Right lobe of liver (tissue), 6 donors: ENCODE measurements at regions not wholly inside any gene's neighbourhood (a gene's known extent, or its start where the extent isn't known, plus 50 kb on each side); places are given as distances from the start of the nearest gene placed in this dataset.

Source experiments
- ATAC-seq, 4 donors: fragments of 200-7000 bp; cut with Tn5 transposase; one replicate each; pipeline ENCODE4 v1.9.1; 2020; ENCODE audit warnings: mild to moderate bottlenecking in 4 of 4, moderate library complexity in 4 of 4
- DNase-seq, 3 donors: peaks; one replicate each; pipeline ENCODE4 v3.0.0-alpha.2; 2020
- H3K27ac ChIP-seq, 3 donors: fragments of 200-600 bp; one replicate each; pipeline ENCODE4 v1.8.0; 2022
- H3K27me3 ChIP-seq, 2 donors: fragments of 200-600 bp; one replicate each; pipeline ENCODE4 v1.8.0; 2022
- H3K36me3 ChIP-seq, 4 donors: fragments of 200-600 bp; sonication (generic) in 1 of 4; one replicate each; pipeline versions ENCODE4 v1.5.1 to v1.8.0; 2017 to 2022; ENCODE audit warnings: control low read depth in 1 of 4
- H3K4me1 ChIP-seq, 4 donors: fragments of 200-600 bp; sonication (generic) in 1 of 4; one replicate each; pipeline versions ENCODE4 v1.5.1 to v1.8.0; 2017 to 2022; ENCODE audit warnings: control low read depth in 1 of 4
- H3K4me3 ChIP-seq, 3 donors: fragments of 200-600 bp; one replicate each; pipeline ENCODE4 v1.8.0; 2022
- H3K9me3 ChIP-seq, 4 donors: fragments of 200-600 bp; sonication (generic) in 1 of 4; one replicate each; pipeline versions ENCODE4 v1.5.1 to v1.8.0; 2017 to 2022; ENCODE audit warnings: control low read depth in 1 of 4
- POLR2A ChIP-seq: fragments of 450-650 bp; IDR thresholded peaks from one replicate; pipeline ENCODE4 v1.6.1; 2017; ENCODE audit warnings: antibody characterized with exemption, mild to moderate bottlenecking
- WGBS: methylation state at CpG from one replicate; pipeline ENCODE4 v1.1.6; 2018; ENCODE audit warnings: low coverage, low lambda C conversion rate; ENCODE audit not compliant: insufficient coverage; ENCODE audit errors: missing lambda C conversion rate; 5-methylcytosine and 5-hydroxymethylcytosine counted together
- intact Hi-C, 2 donors: fragments of 100-400 bp; cut with DNase I; formaldehyde crosslinking; loops; one replicate each; pipeline versions ENCODE4 v1.11.2 to v1.14.1; 2022
- TF ChIP-seq, protein P1 (sequence below), 4 donors: fragments of 200-600 bp in 3 of 4; fragments of 450-650 bp in 1 of 4; IDR thresholded peaks; one replicate each; pipeline versions ENCODE4 v1.5.1 to v1.8.0; 2016 to 2022; ENCODE audit warnings: antibody characterized with exemption in 4 of 4, mild to moderate bottlenecking in 2 of 4
- donor health status: DM: no; HTN: yes; CAD: no.
- donor health status: DM: no; HTN: no; CAD: no.
- donor health status: DM: no; HTN: no; CAD: no.
- donor health status: DM: no; HTN: yes; CAD: no.
- donor health status: DM: no; HTN: yes; CAD: no.

DNA sequence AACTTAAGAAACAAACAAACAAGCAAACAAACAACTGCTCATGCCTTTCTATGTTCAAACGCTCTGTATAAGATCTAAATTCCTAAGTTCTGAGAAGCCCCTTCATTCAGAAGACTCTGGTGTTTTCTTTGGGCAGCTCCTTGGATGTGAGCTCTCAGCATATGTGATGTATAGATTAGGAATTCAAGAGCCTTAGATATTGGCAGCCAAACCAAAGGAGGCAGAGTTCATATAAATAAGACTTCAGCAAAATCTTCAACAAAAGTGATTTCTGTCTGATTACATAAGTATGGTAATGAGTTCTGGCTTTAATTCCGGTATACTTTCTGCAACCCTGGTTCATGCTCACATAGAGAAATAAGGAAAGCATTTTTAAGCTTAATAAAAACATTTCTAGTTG lies 145.6 kb downstream of the DYRK2 start:
- Histone ChIP-seq H3K4me3 (no peak overlapping the region), H3K27ac (no peak overlapping the region), H3K27me3 (no peaks in the 10 kb centered on the region), H3K4me1 (no peaks in the 10 kb centered on the region), H3K36me3 (no peaks in the 10 kb centered on the region), H3K9me3 (no peaks in the 10 kb centered on the region)
- 69% methylated on average over 2 of the region's 2 CpGs for WGBS
- intact Hi-C loops = no loop called here
- ATAC-seq (no peak), DNase-seq (no peak)
- TF ChIP-seq, protein P1, sequence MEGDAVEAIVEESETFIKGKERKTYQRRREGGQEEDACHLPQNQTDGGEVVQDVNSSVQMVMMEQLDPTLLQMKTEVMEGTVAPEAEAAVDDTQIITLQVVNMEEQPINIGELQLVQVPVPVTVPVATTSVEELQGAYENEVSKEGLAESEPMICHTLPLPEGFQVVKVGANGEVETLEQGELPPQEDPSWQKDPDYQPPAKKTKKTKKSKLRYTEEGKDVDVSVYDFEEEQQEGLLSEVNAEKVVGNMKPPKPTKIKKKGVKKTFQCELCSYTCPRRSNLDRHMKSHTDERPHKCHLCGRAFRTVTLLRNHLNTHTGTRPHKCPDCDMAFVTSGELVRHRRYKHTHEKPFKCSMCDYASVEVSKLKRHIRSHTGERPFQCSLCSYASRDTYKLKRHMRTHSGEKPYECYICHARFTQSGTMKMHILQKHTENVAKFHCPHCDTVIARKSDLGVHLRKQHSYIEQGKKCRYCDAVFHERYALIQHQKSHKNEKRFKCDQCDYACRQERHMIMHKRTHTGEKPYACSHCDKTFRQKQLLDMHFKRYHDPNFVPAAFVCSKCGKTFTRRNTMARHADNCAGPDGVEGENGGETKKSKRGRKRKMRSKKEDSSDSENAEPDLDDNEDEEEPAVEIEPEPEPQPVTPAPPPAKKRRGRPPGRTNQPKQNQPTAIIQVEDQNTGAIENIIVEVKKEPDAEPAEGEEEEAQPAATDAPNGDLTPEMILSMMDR (IDR thresholded peaks at IDR 0.05) = no peak
- TF ChIP-seq POLR2A = no peak

DNA sequence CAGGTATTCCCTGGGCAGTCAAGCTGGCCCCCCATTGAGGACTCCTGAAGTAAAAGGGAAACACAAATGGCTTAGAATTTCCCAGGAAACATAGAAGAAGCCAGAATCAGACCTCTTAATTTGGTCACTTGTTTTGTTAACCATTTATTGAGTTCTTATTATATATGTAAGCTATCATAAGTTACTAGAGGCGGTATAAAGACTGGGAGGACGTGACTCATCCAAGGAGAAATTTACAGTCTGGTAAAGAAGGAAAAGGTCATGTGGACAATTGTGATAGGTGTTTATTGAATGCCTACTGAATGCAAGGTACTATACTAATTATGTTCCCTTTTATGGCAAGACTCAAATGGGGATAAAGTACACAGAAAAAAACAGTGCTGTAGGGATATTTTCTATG lies 146.7 kb downstream of the DYRK2 start:
- H3K36me3 ChIP-seq = no peaks in the 10 kb centered on the region
- H3K27me3 ChIP-seq = no peaks in the 10 kb centered on the region
- H3K27ac ChIP-seq = no peak overlapping the region
- TF ChIP-seq, protein P1 (IDR thresholded peaks at IDR 0.05) = no peak
- TF ChIP-seq POLR2A = no peak
- H3K4me1 ChIP-seq = no peaks in the 10 kb centered on the region
- 76% methylated on average over 2 of the region's 2 CpGs for WGBS
- H3K9me3 ChIP-seq = no peaks in the 10 kb centered on the region
- no peak overlapping the region for H3K4me3 ChIP-seq
- DNase-seq (no peak), ATAC-seq (no peak)
- intact Hi-C loops = no loop called here

DNA sequence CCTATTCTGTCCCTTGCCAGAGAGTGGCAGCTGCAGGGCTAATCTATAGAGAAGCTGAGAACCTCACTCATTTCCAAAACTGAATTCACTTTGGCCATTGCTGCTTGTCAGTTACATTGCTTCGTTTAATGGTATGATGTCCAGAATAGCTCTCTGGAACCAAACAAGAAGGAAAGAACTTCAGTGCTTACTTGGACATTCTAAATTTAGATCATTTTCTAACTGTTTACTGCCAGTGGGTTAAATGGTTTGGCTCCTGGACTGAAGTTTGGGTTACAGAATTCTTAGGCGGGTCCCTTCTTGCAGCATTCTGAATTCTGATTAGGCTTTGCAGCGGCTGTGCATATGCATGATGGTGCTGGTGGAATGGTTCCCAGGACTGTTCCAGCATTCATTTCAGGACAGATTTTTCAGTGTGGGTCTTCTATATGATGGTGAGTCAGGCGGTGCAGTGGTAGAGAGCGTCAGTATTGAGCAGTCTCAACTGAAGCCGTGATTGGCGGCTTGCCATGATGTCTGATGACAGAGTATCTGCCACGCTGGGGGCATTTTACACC lies 148.7 kb downstream of the DYRK2 start:
- H3K27ac ChIP-seq = no peak overlapping the region
- no peak for DNase-seq

GRCh38 chr12:67797753-67798152 lies 149.2 kb downstream of the DYRK2 start:
- Histone ChIP-seq H3K36me3 (no peaks in the 10 kb centered on the region), H3K27ac (no peak overlapping the region), H3K4me3 (no peak overlapping the region), H3K4me1 (no peaks in the 10 kb centered on the region), H3K27me3 (no peaks in the 10 kb centered on the region), H3K9me3 (no peaks in the 10 kb centered on the region)
- no peak for TF ChIP-seq POLR2A
- TF ChIP-seq, protein P1 (IDR thresholded peaks at IDR 0.05) = no peak
- intact Hi-C loops = no loop called here
- ATAC-seq (no peak), DNase-seq (no peak)

More for the DNA sequence above, 148.7 kb downstream of the DYRK2 start:
- Histone ChIP-seq H3K36me3 (no peaks in the 10 kb centered on the region), H3K27me3 (no peaks in the 10 kb centered on the region), H3K4me1 (no peaks in the 10 kb centered on the region), H3K4me3 (no peak overlapping the region), H3K9me3 (no peaks in the 10 kb centered on the region)
- intact Hi-C loops = no loop called here
- TF ChIP-seq POLR2A = no peak
- TF ChIP-seq, protein P1 (IDR thresholded peaks at IDR 0.05) = no peak
- no peak for ATAC-seq
- WGBS = 76% methylated on average over 7 of the region's 8 CpGs

DNA sequence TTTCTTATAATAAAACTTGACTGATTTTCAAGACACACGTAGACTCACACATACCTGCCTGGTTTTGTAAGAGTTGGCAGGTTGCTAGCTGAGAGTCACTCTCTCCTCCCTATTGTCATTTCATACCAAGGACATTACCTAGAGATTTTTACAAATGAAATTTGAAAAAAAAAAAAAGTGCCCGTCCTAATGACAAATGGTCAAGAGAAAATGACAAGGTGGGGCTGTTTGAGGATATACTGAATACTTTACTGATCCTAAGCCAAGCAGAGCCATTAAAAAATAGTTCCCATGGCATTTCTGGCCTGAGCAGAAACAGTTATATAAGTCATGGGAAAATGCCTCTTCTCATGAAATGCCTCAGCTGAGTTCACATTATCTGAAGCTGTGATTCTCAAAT lies 150.2 kb downstream of the DYRK2 start:
- Histone ChIP-seq H3K36me3 (no peaks in the 10 kb centered on the region), H3K4me3 (no peak overlapping the region), H3K27ac (no peak overlapping the region), H3K4me1 (no peaks in the 10 kb centered on the region), H3K27me3 (no peaks in the 10 kb centered on the region), H3K9me3 (no peaks in the 10 kb centered on the region)
- DNase-seq (no peak), ATAC-seq (no peak)
- intact Hi-C loops = no loop called here
- 48% methylated on average over 2 of the region's 2 CpGs for WGBS
- no peak for TF ChIP-seq POLR2A
- TF ChIP-seq, protein P1 (IDR thresholded peaks at IDR 0.05) = no peak
